OCI-LY3 (cell line): ENCODE measurements at regions not wholly inside any gene's neighbourhood (a gene's known extent, or its start where the extent isn't known, plus 50 kb on each side); places are given as distances from the start of the nearest gene placed in this dataset.

ENCODE experiments used
- H2AFZ ChIP-seq: fragments of 200-600, 300-600 bp; shearing (Covaris generic); 2 replicates; pipeline ENCODE4 v1.6.0; 2014; ENCODE audit warnings: antibody characterized with exemption, low read depth, low read length
- H3K27ac ChIP-seq: fragments of 200-600, 300-600 bp; sonication (generic); 2 replicates; pipeline ENCODE4 v1.5.1; 2014; ENCODE audit warnings: mild to moderate bottlenecking, low read length, moderate library complexity, mixed read lengths
- H3K27me3 ChIP-seq: fragments of 200-600, 300-600 bp; sonication (generic); 2 replicates; pipeline ENCODE4 v1.6.1; 2014; ENCODE audit warnings: low read depth, low read length, mixed read lengths
- H3K36me3 ChIP-seq: fragments of 200-600, 300-600 bp; sonication (generic); replicated peaks from 2 replicates; pipeline ENCODE3; 2014; ENCODE audit warnings: low read depth, low read length, mixed read lengths
- H3K4me1 ChIP-seq: fragments of 300-600, 200-600 bp; sonication (generic); 2 replicates; pipeline ENCODE4 v1.6.1; 2014; ENCODE audit warnings: low read length, mixed read lengths
- H3K4me2 ChIP-seq: fragments of 200-600, 300-600 bp; sonication (generic); 2 replicates; pipeline ENCODE4 v1.6.1; 2014; ENCODE audit warnings: low read length, mixed read lengths
- H3K4me3 ChIP-seq: fragments of 300-600, 200-600 bp; sonication (generic); 2 replicates; pipeline ENCODE4 v1.5.1; 2014; ENCODE audit warnings: antibody characterized with exemption, mild to moderate bottlenecking, low read length, moderate library complexity
- H3K79me2 ChIP-seq: fragments of 300-600, 200-600 bp; shearing (Covaris generic); 2 replicates; pipeline ENCODE4 v1.6.1; 2014; ENCODE audit warnings: mild to moderate bottlenecking, low read length, mixed read lengths
- H3K9ac ChIP-seq: fragments of 300-600, 200-600 bp; shearing (Covaris generic); 2 replicates; pipeline ENCODE4 v1.6.0; 2014; ENCODE audit warnings: mild to moderate bottlenecking, low read length, moderate library complexity
- H3K9me3 ChIP-seq: fragments of 200-600, 300-600 bp; shearing (Covaris generic); 2 replicates; pipeline ENCODE4 v1.6.1; 2014; ENCODE audit warnings: low read length, mixed read lengths; ENCODE audit not compliant: insufficient read depth
- H4K20me1 ChIP-seq: fragments of 200-600, 300-600 bp; sonication (generic); 2 replicates; pipeline ENCODE4 v1.6.1; 2016; ENCODE audit warnings: low read length, mixed read lengths; ENCODE audit not compliant: insufficient read depth
- EZH2phosphoT487 ChIP-seq: fragments of 200-600 bp; shearing (Covaris generic); IDR thresholded peaks from 2 replicates; pipeline ENCODE4 v1.6.1; 2018; ENCODE audit warnings: antibody characterized with exemption, mixed run types, low read depth
- TF ChIP-seq, protein P1 (sequence below): fragments of 200-600, 300-600 bp; sonication (generic); IDR thresholded peaks from 2 replicates; pipeline ENCODE4 v1.5.1; 2014; ENCODE audit warnings: antibody characterized with exemption, low read length, low read depth

DNA sequence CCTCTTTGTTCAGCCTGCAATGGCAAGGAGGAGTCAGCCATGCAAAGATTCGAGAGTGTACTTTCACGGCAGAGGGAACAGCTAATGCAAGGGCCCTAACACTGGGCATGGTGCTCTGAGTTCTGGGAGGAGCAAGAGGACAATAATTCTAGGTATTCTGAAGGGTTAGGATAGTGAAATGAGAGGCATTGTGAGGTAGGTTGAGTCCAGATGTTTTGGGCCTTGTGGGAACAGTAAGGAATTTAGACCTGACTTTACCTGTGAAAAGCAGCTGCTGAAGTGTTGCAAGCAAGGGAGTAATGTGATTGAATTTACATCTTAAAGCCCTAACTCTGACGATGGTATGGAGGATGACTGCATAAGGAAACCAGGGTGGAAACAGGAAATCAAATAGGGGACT is 211.6 kb downstream of the CNTN3 start:
- Histone ChIP-seq H3K9me3 (no peaks in the 10 kb centered on the region), H4K20me1 (no peaks in the 10 kb centered on the region), H3K27me3 (no peaks in the 10 kb centered on the region), H3K36me3 (no peaks in the 10 kb centered on the region), H3K79me2 (no peaks in the 10 kb centered on the region), H3K9ac (no peak overlapping the region), H3K4me2 (no peak overlapping the region), H3K27ac (no peak overlapping the region), H3K4me3 (no peak overlapping the region), H2AFZ (no peak overlapping the region), H3K4me1 (no peaks in the 10 kb centered on the region)
- TF ChIP-seq, protein P1, sequence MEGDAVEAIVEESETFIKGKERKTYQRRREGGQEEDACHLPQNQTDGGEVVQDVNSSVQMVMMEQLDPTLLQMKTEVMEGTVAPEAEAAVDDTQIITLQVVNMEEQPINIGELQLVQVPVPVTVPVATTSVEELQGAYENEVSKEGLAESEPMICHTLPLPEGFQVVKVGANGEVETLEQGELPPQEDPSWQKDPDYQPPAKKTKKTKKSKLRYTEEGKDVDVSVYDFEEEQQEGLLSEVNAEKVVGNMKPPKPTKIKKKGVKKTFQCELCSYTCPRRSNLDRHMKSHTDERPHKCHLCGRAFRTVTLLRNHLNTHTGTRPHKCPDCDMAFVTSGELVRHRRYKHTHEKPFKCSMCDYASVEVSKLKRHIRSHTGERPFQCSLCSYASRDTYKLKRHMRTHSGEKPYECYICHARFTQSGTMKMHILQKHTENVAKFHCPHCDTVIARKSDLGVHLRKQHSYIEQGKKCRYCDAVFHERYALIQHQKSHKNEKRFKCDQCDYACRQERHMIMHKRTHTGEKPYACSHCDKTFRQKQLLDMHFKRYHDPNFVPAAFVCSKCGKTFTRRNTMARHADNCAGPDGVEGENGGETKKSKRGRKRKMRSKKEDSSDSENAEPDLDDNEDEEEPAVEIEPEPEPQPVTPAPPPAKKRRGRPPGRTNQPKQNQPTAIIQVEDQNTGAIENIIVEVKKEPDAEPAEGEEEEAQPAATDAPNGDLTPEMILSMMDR: no peak
- TF ChIP-seq EZH2phosphoT487: no peak

DNA sequence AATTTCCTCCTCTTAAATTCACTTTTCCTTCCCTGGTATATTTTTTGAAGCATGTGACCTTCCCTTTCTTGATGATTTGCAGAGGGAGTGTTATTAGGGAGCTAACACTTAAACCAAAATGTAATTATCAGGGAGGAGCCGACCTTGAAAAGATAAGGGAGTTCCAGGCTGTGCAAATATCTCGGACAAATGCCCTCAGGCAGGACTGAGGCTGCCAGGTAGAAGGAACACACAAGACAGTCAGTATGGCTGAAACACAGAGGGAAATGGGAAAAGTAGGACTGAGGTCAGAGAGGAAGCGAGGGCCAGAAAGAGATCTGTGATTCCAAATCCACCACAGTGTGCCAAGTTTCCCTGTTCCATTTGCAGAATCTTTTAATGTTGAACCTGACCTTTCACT is 221.0 kb downstream of the CNTN3 start:
- Histone ChIP-seq H3K4me2 (no peak overlapping the region), H3K4me1 (peaks cover 4% of the 10 kb centered on the region; the same call in 1 of the 2 replicates), H3K27me3 (no peaks in the 10 kb centered on the region), H3K4me3 (no peak overlapping the region), H3K9ac (no peak overlapping the region), H3K79me2 (no peaks in the 10 kb centered on the region), H3K36me3 (no peaks in the 10 kb centered on the region), H3K27ac (no peak overlapping the region), H3K9me3 (no peaks in the 10 kb centered on the region), H4K20me1 (no peaks in the 10 kb centered on the region), H2AFZ (no peak overlapping the region)
- no peak for TF ChIP-seq EZH2phosphoT487
- TF ChIP-seq, protein P1: no peak

DNA sequence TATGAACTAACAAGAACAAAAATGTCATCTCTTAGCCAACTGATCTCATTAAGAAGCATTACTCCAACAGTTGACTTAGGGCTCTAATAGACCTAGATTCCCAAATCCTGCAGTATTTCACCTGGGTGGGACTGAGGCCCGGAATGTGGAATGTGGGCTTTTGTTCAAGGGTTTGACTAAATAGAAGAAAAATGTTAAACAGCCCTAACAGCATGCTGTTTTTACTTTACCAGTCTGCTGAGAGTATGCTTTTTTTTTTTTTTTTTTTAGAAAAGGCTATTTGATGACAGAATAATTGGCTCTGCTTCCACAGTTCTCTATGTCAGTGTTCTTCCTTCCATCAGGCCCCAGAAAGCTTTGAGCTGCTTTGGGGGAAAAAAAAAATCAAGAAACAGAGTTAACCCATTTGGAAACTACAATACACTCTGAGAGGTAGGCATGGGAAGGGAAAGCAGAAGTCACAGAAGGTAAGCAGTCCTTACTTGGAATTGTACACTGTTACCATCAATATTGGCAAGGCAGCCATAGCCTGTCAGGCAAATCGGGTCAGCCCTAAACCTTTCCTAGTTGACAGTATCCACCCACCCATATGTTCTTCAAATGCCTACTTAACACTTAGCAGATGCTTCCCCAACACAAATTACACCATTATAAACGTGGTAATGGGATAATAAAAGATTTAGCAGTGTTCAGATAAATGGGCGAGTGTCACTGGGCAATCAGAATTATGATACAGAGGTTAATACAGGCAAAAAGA is 224.2 kb downstream of the CNTN3 start:
- no peak overlapping the region for H3K4me3 ChIP-seq
- no peaks in the 10 kb centered on the region for H3K27me3 ChIP-seq
- no peaks in the 10 kb centered on the region for H3K79me2 ChIP-seq
- H4K20me1 ChIP-seq: no peaks in the 10 kb centered on the region
- H3K36me3 ChIP-seq: no peaks in the 10 kb centered on the region
- no peak overlapping the region for H2AFZ ChIP-seq
- H3K4me1 ChIP-seq: peaks cover 4% of the 10 kb centered on the region; the same call in 1 of the 2 replicates
- no peak overlapping the region for H3K4me2 ChIP-seq
- no peak overlapping the region for H3K9ac ChIP-seq
- no peak overlapping the region for H3K27ac ChIP-seq
- H3K9me3 ChIP-seq: no peaks in the 10 kb centered on the region
- TF ChIP-seq, protein P1: no peak
- no peak for TF ChIP-seq EZH2phosphoT487

DNA sequence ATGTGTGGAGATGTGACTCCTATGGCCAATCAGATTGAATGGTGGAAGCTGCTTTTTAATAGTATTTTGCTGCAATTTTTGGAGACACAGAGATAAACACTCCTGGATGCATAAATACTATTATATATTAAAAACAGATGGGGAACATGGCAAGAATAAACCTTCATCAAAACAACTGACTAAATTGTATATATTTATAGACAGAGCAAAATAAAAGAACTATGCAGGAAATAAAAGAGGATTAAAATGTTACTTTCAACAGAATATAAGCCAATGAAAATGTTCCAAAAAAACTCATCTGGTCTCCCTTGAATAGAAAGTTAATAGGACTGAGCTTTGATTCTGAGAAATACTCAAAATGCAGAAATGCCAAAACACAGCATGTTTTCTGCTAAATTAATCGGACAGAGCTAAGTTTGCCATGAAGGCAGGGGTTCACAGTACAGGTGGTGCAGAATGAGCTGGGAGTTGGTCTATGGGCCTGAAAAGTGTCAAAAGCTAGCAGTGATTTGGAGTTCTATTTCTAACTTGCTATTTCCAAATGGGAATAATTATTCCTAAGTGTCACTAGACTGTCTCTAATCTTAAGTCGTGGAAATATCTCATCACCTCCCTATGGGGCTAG is 227.2 kb downstream of the CNTN3 start:
- Histone ChIP-seq H3K4me3 (no peak overlapping the region), H3K36me3 (no peaks in the 10 kb centered on the region), H3K79me2 (no peaks in the 10 kb centered on the region), H3K4me2 (no peak overlapping the region), H3K27ac (no peak overlapping the region), H3K27me3 (no peaks in the 10 kb centered on the region), H3K4me1 (peaks cover 4% of the 10 kb centered on the region; the same call in 1 of the 2 replicates), H2AFZ (no peak overlapping the region), H3K9ac (no peak overlapping the region), H4K20me1 (no peaks in the 10 kb centered on the region), H3K9me3 (no peaks in the 10 kb centered on the region)
- TF ChIP-seq, protein P1: no peak
- no peak for TF ChIP-seq EZH2phosphoT487
